NCI-H2029 (cell line): ENCODE measurements at regions not wholly inside any gene's neighbourhood (a gene's known extent, or its start where the extent isn't known, plus 50 kb on each side); places are given as distances from the start of the nearest gene placed in this dataset.

ENCODE experiments used
- DNase-seq: peaks from one replicate; lab custom pipeline; 2025; lab: John Stamatoyannopoulos, UW

GRCh38 chr11:41980741-41981140 lies 521.3 kb upstream of the LRRC4C start:
- no peak for DNase-seq

GRCh38 chr11:41982276-41982675 lies 522.8 kb upstream of the LRRC4C start:
- DNase-seq: no peak

GRCh38 chr11:41982975-41983374 lies 523.5 kb upstream of the LRRC4C start:
- no peak for DNase-seq

- no peak for DNase-seq
These were observed 524.0 kb upstream of the LRRC4C start for GRCh38 chr11:41983475-41983874.

- DNase-seq: no peak
These were observed 524.6 kb upstream of the LRRC4C start for GRCh38 chr11:41984023-41984422.

GRCh38 chr11:41985799-41986198 lies 526.3 kb upstream of the LRRC4C start:
- DNase-seq: no peak

GRCh38 chr11:41988951-41989572 lies 529.6 kb upstream of the LRRC4C start:
- no peak for DNase-seq

- DNase-seq: no peak
These were observed 530.5 kb upstream of the LRRC4C start for GRCh38 chr11:41989823-41990380.

GRCh38 chr11:41996533-41996932 lies 537.1 kb upstream of the LRRC4C start:
- no peak for DNase-seq

GRCh38 chr11:41997844-41998401 lies 538.5 kb upstream of the LRRC4C start:
- DNase-seq: no peak

GRCh38 chr11:41999066-41999465 lies 539.6 kb upstream of the LRRC4C start:
- no peak for DNase-seq

- no peak for DNase-seq
These were observed 544.3 kb upstream of the LRRC4C start for GRCh38 chr11:42003801-42004200.

GRCh38 chr11:42006766-42007165 lies 547.3 kb upstream of the LRRC4C start:
- DNase-seq: no peak

GRCh38 chr11:42012271-42012670 lies 552.8 kb upstream of the LRRC4C start:
- DNase-seq: no peak

GRCh38 chr11:42013656-42014201 lies 554.3 kb upstream of the LRRC4C start:
- DNase-seq: no peak

- DNase-seq: no peak
These were observed 562.5 kb upstream of the LRRC4C start for GRCh38 chr11:42021911-42022310.

GRCh38 chr11:42023267-42023666 lies 563.8 kb upstream of the LRRC4C start:
- DNase-seq: no peak

GRCh38 chr11:42025121-42025803 lies 565.8 kb upstream of the LRRC4C start:
- no peak for DNase-seq

- no peak for DNase-seq
These were observed 575.4 kb upstream of the LRRC4C start for GRCh38 chr11:42034826-42035225.

- no peak for DNase-seq
These were observed 576.7 kb upstream of the LRRC4C start for GRCh38 chr11:42036201-42036600.

- DNase-seq: no peak
These were observed 583.9 kb upstream of the LRRC4C start for GRCh38 chr11:42043312-42043711.

- DNase-seq: no peak
These were observed 588.4 kb upstream of the LRRC4C start for GRCh38 chr11:42047637-42048555.
